LNCAP (cell line): ENCODE measurements at regions not wholly inside any gene's neighbourhood (a gene's known extent, or its start where the extent isn't known, plus 50 kb on each side); places are given as distances from the start of the nearest gene placed in this dataset.

Experiments used
- TF ChIP-seq, protein P1 (sequence below): fragments of 450-650 bp; IDR thresholded peaks from 2 replicates; pipeline ENCODE4 v1.5.1; 2017; ENCODE audit warnings: mild to moderate bottlenecking

DNA sequence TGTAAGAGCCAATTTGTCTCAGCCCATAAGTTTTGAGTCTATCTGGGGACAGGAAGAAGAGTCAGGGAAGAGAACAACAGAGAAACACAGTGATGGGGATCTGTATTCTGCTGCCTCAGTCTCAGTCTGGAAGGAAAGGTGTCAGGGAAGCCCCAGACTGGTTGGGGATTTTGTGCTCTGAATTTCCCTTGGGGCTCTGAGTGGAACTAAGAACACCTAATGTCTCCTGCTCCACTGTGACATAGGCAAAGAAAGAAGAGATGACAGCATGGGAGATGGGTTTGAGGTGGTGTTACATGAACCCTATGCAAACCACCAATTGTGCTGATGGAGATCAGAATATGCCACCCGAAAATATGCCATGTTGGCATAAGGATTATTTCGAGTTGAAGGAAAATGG, 139.5 kb upstream of the MYLIP start:
- TF ChIP-seq, protein P1, sequence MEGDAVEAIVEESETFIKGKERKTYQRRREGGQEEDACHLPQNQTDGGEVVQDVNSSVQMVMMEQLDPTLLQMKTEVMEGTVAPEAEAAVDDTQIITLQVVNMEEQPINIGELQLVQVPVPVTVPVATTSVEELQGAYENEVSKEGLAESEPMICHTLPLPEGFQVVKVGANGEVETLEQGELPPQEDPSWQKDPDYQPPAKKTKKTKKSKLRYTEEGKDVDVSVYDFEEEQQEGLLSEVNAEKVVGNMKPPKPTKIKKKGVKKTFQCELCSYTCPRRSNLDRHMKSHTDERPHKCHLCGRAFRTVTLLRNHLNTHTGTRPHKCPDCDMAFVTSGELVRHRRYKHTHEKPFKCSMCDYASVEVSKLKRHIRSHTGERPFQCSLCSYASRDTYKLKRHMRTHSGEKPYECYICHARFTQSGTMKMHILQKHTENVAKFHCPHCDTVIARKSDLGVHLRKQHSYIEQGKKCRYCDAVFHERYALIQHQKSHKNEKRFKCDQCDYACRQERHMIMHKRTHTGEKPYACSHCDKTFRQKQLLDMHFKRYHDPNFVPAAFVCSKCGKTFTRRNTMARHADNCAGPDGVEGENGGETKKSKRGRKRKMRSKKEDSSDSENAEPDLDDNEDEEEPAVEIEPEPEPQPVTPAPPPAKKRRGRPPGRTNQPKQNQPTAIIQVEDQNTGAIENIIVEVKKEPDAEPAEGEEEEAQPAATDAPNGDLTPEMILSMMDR: no peak

DNA sequence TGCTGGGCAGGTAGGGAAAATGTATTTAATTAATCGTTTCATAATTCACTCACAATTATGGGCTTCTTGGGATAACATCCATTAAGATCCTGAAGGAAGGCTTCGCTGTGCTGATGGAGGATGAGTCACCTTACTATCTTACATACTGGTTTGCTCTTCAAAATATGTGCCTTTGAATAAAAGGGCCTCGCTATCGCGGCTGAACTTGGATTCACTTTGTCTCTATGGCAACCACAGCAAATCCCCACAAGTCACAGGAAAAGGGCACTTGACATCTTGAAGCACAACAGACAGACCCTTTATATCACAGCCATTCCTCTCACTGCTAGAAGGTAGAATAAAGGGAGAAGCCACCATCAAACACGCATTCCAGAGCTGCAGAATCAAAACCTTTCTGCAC, 141.3 kb upstream of the MYLIP start:
- TF ChIP-seq, protein P1: no peak

DNA sequence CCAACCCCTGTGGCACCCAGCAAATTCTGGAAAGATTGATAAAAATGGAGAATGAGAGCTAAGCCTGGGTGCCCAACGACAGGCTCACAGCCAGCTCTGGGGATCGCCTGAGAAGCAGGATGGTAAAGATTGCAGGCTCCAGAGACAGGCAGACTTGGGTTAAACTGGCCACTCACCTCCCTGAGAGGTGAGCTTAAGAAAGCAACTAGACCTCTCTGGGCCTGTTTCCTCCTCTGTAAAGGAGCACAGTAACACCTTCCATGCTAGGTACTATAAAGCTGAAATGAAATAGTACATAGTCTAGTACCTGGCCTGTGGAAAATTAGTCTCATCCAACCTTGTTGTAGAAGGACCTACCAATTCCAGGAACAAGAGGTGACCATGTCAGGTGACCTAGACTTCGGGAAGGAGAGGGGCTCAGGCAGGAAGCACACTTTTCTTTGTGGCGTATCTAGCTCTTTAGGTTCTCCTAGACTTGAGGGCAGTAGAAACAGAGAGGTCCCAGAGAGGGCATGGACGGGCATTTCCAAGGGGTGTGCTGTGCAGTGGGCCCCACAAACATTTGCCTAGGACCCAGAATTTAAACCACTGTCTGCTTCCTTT, 142.8 kb upstream of the MYLIP start:
- TF ChIP-seq, protein P1: no peak

DNA sequence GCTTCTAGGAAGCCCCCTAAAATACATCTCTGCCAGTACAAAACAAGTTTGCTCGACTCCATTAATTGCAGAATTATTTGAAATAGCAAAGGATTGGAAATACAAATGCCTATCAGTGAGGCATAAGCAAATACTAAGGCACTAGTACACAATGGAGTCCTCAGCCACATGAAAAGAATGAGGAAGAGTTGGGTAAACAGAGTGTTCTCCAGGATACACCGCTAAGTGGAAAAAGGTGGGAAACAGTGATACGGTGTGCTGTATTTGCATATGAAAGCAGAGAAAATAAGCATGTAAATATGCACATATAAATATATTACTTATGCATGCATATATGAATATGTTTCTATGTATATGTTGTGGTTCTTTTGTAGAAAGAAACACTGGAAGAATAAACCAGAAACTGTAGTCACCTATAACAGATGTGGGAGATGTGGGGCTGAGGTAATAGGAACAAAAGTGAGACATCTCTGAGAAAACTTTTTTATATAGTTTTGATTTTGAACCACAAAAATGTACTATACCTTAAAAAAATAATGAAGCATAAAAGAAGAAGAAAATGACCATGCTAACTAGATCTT, 143.4 kb upstream of the MYLIP start:
- TF ChIP-seq, protein P1: no peak

DNA sequence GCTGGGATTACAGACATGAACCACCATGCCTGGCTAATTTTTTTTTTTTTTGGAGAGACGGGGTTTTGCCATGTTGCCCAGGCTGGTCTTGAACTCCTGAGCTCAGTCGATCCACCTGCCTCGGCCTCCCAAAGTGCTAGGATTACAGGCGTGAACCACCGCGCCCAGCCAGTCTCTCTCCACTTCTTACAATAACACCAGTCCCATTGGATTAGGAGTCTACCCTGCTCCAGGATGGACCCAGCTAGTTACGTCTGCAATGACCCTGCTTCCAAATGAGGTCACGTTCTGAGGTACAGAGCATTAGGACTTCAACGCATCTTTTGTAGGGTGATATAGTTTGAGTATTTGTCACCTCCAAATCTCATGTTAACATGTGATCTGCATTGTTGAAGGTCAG, 146.9 kb upstream of the MYLIP start:
- TF ChIP-seq, protein P1: no peak

DNA sequence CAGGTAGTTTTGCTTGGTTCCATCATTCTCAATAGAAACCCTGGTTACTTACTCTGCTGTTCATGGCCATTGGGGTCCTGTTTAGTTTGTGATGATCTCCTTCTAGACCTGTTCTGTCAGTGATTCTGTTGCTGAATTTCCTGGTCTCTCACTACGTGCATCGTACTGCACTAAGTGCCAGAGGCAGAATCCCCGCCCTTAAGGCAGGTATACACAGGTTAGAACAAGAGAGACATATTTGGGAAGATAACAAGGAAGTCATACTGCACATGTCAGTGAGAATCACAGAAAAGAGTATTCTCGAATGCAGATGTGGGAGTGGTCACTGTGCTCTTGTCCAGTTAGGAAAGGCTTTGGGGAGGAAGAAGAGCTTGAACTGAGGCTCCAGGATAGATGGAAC, 148.1 kb upstream of the MYLIP start:
- TF ChIP-seq, protein P1: no peak

DNA sequence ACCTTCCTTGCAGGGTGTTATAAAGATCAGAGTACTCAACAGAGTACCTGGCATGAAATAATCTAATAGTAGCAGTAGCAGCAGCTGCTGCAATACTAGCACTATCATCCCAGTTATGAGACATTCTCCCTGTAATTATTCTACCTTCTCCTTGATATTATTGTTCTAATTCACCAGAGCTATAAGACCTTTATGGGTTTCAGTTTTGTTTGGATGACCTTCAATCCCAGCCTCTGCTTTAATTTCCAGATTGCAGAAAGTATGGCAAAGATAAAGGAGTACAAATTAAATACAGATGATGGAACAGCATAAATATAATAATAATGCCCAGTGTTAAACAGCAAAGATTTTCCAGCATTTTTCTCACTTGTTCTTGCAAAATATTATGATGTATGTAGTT, 150.5 kb upstream of the MYLIP start:
- TF ChIP-seq, protein P1: no peak

DNA sequence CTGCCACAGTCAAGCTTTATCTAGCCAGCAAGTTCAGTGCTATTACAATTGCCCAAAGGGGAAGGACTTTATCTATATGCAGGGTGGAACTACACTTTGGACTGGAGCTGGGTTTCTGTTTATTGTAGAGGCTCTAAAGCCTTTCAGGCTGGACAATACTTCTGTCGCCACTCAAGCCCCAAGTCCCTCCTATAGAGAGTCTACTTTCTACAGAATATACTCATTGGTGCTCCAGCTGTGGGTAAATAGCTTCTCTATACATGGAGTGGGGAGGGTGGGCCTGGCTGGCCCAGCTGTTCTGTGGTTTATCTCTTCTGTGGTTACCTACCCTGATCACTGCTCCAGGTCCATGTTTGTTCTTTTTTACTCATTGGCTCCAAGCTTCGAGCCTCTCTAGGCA, 151.8 kb upstream of the MYLIP start:
- TF ChIP-seq, protein P1: no peak
